ENCODE measurements at regions not wholly inside any gene's neighbourhood (a gene's known extent, or its start where the extent isn't known, plus 50 kb on each side); places are given as distances from the start of the nearest gene placed in this dataset.

- intact Hi-C loops (cut with micrococcal nuclease), result no loop called here
- Histone ChIP-seq H4K20me1 (ENCODE audit: low read length) (no peaks in the 10 kb centered on the region), H3K9me3 (ENCODE audit: low read length) (no peaks in the 10 kb centered on the region), H3K4me3 (ENCODE audit: low read length) (no peak overlapping the region), H3K4me1 (ENCODE audit: insufficient read depth, low read length) (no peaks in the 10 kb centered on the region), H3F3A (ENCODE audit: low read length, unreplicated experiment) (no peaks in the 10 kb centered on the region), H3K27me3 (ENCODE audit: low read length) (no peaks in the 10 kb centered on the region), H3K4me2 (ENCODE audit: low read length) (no peak overlapping the region), H3K79me2 (ENCODE audit: low read length) (no peaks in the 10 kb centered on the region), H3K27ac (ENCODE audit: low read length) (no peak overlapping the region), H3K36me3 (ENCODE audit: low read depth, low read length) (no peaks in the 10 kb centered on the region), H2AFZ (ENCODE audit: low read length) (no peak overlapping the region), H3K9ac (ENCODE audit: low read length) (no peak overlapping the region), H3K9me2 (replicated peaks; ENCODE audit: low read length) (no peaks in the 10 kb centered on the region)
- no peak for TF ChIP-seq EZH2 (IDR thresholded peaks at IDR 0.05; ENCODE audit: low read length, unreplicated experiment)
- no peak for TF ChIP-seq CTCF (conservative IDR thresholded peaks at IDR 0.05; ENCODE audit: low read depth, low read length)
- TF ChIP-seq EZH2phosphoT487 (IDR thresholded peaks at IDR 0.05; ENCODE audit: borderline replicate concordance, low read length), result no peak
- no TSS peak for BruUV-seq (replicated peaks)
- ChIA-PET POLR2A (ENCODE audit: unreplicated experiment) (no interaction called here), CTCF (no interaction called here)
- DNase-seq (no peak), ATAC-seq (no peak)
Measured at GRCh38 chr18:35778850-35779627, 193.4 kb upstream of the RMP24 start.

GRCh38 chr18:35780937-35781336 is 191.5 kb upstream of the RMP24 start:
- no peaks in the 10 kb centered on the region for H3K79me2 ChIP-seq (ENCODE audit: low read length)
- CTCF ChIA-PET, result no interaction called here
- POLR2A ChIA-PET (ENCODE audit: unreplicated experiment), result no interaction called here
- H3K9me2 ChIP-seq (replicated peaks; ENCODE audit: low read length), result no peaks in the 10 kb centered on the region
- H2AFZ ChIP-seq (ENCODE audit: low read length), result no peak overlapping the region
- no peak overlapping the region for H3K4me3 ChIP-seq (ENCODE audit: low read length)
- H3K36me3 ChIP-seq (ENCODE audit: low read depth, low read length), result no peaks in the 10 kb centered on the region
- H3K9ac ChIP-seq (ENCODE audit: low read length), result no peak overlapping the region
- no peaks in the 10 kb centered on the region for H3K4me1 ChIP-seq (ENCODE audit: insufficient read depth, low read length)
- no peaks in the 10 kb centered on the region for H3K27me3 ChIP-seq (ENCODE audit: low read length)
- no peak overlapping the region for H3K4me2 ChIP-seq (ENCODE audit: low read length)
- TF ChIP-seq EZH2 (IDR thresholded peaks at IDR 0.05; ENCODE audit: low read length, unreplicated experiment) (no peak), CTCF (conservative IDR thresholded peaks at IDR 0.05; ENCODE audit: low read depth, low read length) (no peak), EZH2phosphoT487 (IDR thresholded peaks at IDR 0.05; ENCODE audit: borderline replicate concordance, low read length) (no peak)
- H4K20me1 ChIP-seq (ENCODE audit: low read length), result no peaks in the 10 kb centered on the region
- no peaks in the 10 kb centered on the region for H3K9me3 ChIP-seq (ENCODE audit: low read length)
- DNase-seq, result no peak
- ATAC-seq, result no peak
- no TSS peak for BruUV-seq (replicated peaks)
- intact Hi-C loops (cut with micrococcal nuclease), result no loop called here
- no peaks in the 10 kb centered on the region for H3F3A ChIP-seq (ENCODE audit: low read length, unreplicated experiment)
- H3K27ac ChIP-seq (ENCODE audit: low read length), result no peak overlapping the region

GRCh38 chr18:35782926-35783325 is 189.6 kb upstream of the RMP24 start:
- no peak for DNase-seq
- BruUV-seq (replicated peaks), result no TSS peak
- H2AFZ ChIP-seq (ENCODE audit: low read length), result no peak overlapping the region
- no peaks in the 10 kb centered on the region for H3K9me3 ChIP-seq (ENCODE audit: low read length)
- CTCF ChIA-PET, result no interaction called here
- H3K4me1 ChIP-seq (ENCODE audit: insufficient read depth, low read length), result no peaks in the 10 kb centered on the region
- POLR2A ChIA-PET (ENCODE audit: unreplicated experiment), result no interaction called here
- no peaks in the 10 kb centered on the region for H3F3A ChIP-seq (ENCODE audit: low read length, unreplicated experiment)
- H4K20me1 ChIP-seq (ENCODE audit: low read length), result no peaks in the 10 kb centered on the region
- H3K79me2 ChIP-seq (ENCODE audit: low read length), result no peaks in the 10 kb centered on the region
- no peak overlapping the region for H3K4me2 ChIP-seq (ENCODE audit: low read length)
- H3K27me3 ChIP-seq (ENCODE audit: low read length), result no peaks in the 10 kb centered on the region
- intact Hi-C loops (cut with micrococcal nuclease), result no loop called here
- no peak for ATAC-seq
- no peaks in the 10 kb centered on the region for H3K9me2 ChIP-seq (replicated peaks; ENCODE audit: low read length)
- TF ChIP-seq CTCF (conservative IDR thresholded peaks at IDR 0.05; ENCODE audit: low read depth, low read length) (no peak), EZH2phosphoT487 (IDR thresholded peaks at IDR 0.05; ENCODE audit: borderline replicate concordance, low read length) (no peak), EZH2 (IDR thresholded peaks at IDR 0.05; ENCODE audit: low read length, unreplicated experiment) (no peak)
- H3K27ac ChIP-seq (ENCODE audit: low read length), result no peak overlapping the region
- H3K36me3 ChIP-seq (ENCODE audit: low read depth, low read length), result no peaks in the 10 kb centered on the region
- H3K9ac ChIP-seq (ENCODE audit: low read length), result no peak overlapping the region
- H3K4me3 ChIP-seq (ENCODE audit: low read length), result no peak overlapping the region

All from PC-3 (cell line).